H54 (cell line): ENCODE measurements at regions not wholly inside any gene's neighbourhood (a gene's known extent, or its start where the extent isn't known, plus 50 kb on each side); places are given as distances from the start of the nearest gene placed in this dataset.

Experiments used
- DNase-seq: peaks from one replicate; pipeline ENCODE4 v3.0.0; 2011; ENCODE audit warnings: low spot score, mixed read lengths; ENCODE audit not compliant: insufficient read length
- FAIRE-seq: peaks from 3 replicates; lab custom pipeline; 2011; peaks lifted over from hg19 to GRCh38; lab: Jason Lieb, UNC
- POLR2A ChIP-seq: IDR thresholded peaks from 2 replicates; pipeline ENCODE4 v1.6.1; 2011; ENCODE audit warnings: low read depth, mild to moderate bottlenecking, low read length

- no peak for DNase-seq
- TF ChIP-seq POLR2A = no peak
- FAIRE-seq = no peak
These were observed 118.9 kb downstream of the PPP1R3A start for GRCh38 chr7:113799896-113800295.

GRCh38 chr7:113797420-113798010 lies 121.3 kb downstream of the PPP1R3A start:
- DNase-seq = no peak
- FAIRE-seq = no peak
- TF ChIP-seq POLR2A = no peak

- no peak for TF ChIP-seq POLR2A
- DNase-seq = peak; percentile 1
- peak; percentile 92 for FAIRE-seq
These were observed 122.3 kb downstream of the PPP1R3A start for GRCh38 chr7:113796557-113796956.

GRCh38 chr7:113794573-113794972 lies 124.2 kb downstream of the PPP1R3A start:
- FAIRE-seq = no peak
- TF ChIP-seq POLR2A = no peak
- no peak for DNase-seq

GRCh38 chr7:113793171-113793570 lies 125.6 kb downstream of the PPP1R3A start:
- no peak for TF ChIP-seq POLR2A
- DNase-seq (no peak), FAIRE-seq (no peak)

GRCh38 chr7:113790025-113790424 lies 128.8 kb downstream of the PPP1R3A start:
- no peak for TF ChIP-seq POLR2A
- no peak for FAIRE-seq
- no peak for DNase-seq

GRCh38 chr7:113787106-113787505 lies 131.7 kb downstream of the PPP1R3A start:
- no peak for TF ChIP-seq POLR2A
- FAIRE-seq (no peak), DNase-seq (no peak)

- no peak for DNase-seq
These were observed 133.9 kb downstream of the PPP1R3A start for GRCh38 chr7:113784956-113785355.

GRCh38 chr7:113784316-113784715 lies 134.5 kb downstream of the PPP1R3A start:
- no peak for FAIRE-seq
- no peak for DNase-seq

More at GRCh38 chr7:113784956-113785355, 133.9 kb downstream of the PPP1R3A start:
- no peak for TF ChIP-seq POLR2A
- no peak for FAIRE-seq

GRCh38 chr7:113783403-113783802 lies 135.4 kb downstream of the PPP1R3A start:
- no peak for FAIRE-seq
- DNase-seq = no peak
- TF ChIP-seq POLR2A = no peak

More at GRCh38 chr7:113784316-113784715, 134.5 kb downstream of the PPP1R3A start:
- TF ChIP-seq POLR2A = no peak

GRCh38 chr7:113775804-113776203 lies 143.0 kb downstream of the PPP1R3A start:
- no peak for TF ChIP-seq POLR2A
- FAIRE-seq = no peak
- DNase-seq = no peak

- no peak for FAIRE-seq
- no peak for DNase-seq
- TF ChIP-seq POLR2A = no peak
These were observed 143.4 kb downstream of the PPP1R3A start for GRCh38 chr7:113775401-113775800.

- peak; percentile 3 for DNase-seq
- FAIRE-seq = no peak
- TF ChIP-seq POLR2A = no peak
These were observed 144.5 kb downstream of the PPP1R3A start for GRCh38 chr7:113774182-113774807.

- no peak for TF ChIP-seq POLR2A
- DNase-seq (no peak), FAIRE-seq (no peak)
These were observed 148.6 kb downstream of the PPP1R3A start for GRCh38 chr7:113770146-113770738.
